GM04503 (cell line): ENCODE measurements at regions not wholly inside any gene's neighbourhood (a gene's known extent, or its start where the extent isn't known, plus 50 kb on each side); places are given as distances from the start of the nearest gene placed in this dataset.
"Not testable (repeated sequence)": the region's sequence is repeated elsewhere in the genome, so short reads cannot be mapped to it uniquely, and the experiment has no call there.

Source experiments
- DNase-seq: peaks from one replicate; pipeline ENCODE4 v3.0.0-alpha.2; 2012; ENCODE audit warnings: low read depth

DNA sequence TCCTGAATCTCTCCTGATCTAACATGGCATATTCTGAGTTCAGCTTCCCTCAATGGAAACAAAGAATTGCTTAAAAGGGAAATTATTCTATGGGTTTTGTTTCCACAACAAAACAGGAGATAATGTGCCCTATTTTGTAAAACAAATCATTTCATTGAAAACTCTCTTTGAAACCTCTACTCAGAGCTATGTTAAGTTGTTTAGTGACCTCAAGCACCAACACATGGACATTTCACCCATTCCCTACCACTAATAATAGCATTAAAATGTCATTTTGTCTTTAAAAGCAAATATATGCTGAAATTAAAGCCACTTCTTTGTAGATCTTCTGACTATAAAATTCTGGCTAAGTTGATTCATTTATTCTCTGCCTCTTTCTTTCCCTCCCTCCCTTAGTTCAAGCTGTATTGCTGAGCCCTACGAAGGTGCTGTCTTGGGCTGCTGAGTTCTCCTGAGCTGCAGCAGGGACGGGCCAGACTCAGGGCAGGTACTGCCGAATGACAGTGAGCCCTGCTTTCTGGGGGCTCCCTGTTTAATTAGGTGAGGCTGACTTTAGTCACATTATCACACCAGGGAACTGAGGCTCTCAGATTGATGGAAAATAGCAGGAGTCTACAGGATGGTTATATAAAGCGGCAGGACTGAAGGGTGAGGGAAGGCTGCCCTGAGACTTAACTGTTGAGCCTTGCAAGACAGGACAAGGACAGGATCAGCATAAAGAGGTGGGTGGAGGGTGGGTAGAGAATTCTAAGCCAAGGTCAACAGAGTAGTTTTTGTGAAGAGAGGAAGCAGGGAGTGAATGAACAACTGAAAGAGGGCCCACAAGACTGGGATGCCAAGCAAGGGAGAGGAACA, 1685.1 kb downstream of the SPATA31A7 start:
- not testable (repeated sequence) for DNase-seq

DNA sequence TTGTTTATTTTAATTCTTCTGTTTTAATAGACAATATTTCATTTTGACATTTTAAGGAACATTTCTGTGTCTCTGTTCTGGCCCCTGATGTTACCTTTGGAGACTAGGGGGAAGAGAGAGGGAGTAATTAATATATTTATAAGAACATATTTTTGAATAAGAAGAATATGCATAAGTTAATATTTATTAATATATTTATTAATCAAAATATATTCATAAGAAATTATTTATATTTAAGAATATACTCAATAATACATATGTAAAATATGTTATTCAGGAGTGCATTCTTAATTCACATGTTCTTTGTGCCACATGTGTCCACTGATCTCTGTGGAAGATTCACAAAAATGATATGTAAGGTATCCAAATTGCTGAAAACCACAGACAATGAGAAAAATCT, 1687.7 kb downstream of the SPATA31A7 start:
- DNase-seq: not testable (repeated sequence)

DNA sequence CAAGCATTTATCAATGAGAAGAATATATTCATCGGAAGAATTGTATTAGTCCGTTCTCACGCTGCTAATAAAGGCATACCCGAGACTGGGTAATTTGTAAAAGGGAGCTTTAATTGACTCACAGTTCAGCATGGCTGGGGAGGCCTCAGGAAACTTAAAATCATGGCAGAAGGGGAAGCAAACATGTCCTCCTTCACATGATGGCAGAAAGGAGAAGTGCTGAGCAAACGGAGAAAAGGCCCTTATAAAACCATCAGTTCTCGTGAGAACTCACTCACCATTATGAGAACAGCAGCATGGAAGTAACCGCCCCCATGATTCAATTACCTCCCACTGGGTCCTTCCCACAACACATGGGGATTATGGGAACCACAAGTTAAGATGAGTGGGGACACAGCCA, 1688.2 kb downstream of the SPATA31A7 start:
- DNase-seq: not testable (repeated sequence)

DNA sequence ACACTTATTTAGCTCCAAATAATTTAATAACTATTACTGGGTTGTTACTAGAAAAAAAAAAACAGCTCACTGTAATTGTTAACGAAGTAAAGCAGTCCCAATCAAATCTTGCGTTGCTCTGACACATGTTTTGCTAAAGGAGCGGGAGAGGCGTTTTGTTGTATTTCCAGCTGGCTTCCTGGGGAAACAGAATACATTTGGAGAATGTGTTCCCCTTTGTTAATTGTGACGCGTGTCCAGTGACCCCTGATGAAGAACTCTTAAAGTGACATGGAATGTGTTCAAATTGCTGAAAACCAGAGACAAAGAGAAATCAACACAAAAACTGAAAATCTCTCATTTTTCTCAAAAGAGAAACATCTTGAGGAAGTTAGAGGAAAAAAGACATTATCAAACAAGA, 1690.6 kb downstream of the SPATA31A7 start:
- not testable (repeated sequence) for DNase-seq

DNA sequence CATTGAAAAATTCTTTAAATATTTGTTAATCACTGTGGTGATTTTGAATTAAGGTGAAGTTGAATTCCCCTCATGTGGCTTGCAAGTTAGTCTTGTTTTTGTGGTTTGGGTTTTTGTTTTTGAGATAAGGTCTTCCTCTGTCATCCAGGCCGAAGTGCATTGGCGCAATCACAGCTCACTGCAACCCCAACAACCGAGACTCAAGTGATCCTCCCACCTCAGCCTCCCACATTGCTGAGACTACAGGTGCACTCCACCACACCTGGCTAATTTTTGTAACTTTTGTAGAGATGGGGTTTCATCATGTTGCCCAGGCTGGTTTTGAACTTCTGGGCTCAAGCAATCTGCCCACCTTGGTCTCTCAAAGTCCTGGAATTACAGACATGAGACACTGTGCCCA, 1691.1 kb downstream of the SPATA31A7 start:
- not testable (repeated sequence) for DNase-seq

DNA sequence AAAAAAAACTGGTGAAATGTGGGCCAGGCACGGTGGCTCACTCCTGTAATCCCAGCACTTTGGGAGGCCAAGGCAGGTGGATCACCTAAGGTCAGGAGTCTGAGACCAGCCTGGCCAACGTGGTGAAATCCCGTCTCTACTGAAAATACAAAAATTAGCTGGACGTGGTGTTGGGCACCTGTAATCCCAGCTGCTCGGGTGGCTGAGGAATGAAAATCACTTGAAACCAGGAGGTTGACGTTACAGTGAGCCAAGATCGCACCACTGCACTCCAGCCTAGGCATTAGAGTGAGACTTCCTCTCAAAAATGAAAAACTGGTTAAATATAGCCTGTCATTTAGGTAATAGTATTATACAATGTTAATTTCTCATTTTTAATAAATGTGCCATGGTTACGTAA, 1692.0 kb downstream of the SPATA31A7 start:
- DNase-seq: not testable (repeated sequence)

DNA sequence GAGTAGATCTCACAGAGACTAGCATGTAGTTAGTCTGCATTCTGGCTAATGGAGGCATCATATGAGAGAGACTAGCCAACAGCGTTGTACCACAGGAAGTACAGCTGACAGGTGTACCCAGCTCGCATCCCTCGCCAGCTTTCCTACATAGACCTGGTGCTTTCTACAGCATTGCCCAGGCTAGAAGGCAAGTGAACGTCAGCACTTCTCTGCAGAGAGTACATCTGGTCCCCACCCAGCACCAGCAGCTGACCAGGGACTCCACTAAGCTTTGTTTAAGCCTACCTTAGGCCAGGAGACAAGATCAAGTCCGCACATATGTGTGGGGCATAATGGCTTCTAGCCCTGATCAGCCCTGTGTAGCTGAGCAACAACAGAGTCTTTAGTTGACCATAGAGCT, 1692.9 kb downstream of the SPATA31A7 start:
- DNase-seq: not testable (repeated sequence)

DNA sequence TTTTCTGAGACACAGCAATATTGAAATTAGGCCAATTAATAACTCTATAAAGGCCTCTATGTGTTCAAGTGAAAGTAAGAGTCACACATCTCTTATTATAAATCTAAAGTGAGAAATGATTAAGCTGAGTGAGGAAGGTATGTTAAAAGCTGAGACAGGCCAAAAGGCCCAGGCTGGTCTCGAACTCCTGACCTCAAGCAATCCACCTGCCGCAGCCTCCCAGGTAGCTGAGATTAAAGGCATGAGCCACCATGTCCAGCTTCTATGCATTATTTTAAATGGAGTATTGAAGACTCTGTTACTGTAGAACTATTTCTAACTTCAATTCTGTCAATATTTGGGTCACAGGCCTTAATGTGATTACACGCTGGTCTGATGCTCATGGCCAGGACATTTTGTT, 1706.9 kb downstream of the SPATA31A7 start:
- not testable (repeated sequence) for DNase-seq

DNA sequence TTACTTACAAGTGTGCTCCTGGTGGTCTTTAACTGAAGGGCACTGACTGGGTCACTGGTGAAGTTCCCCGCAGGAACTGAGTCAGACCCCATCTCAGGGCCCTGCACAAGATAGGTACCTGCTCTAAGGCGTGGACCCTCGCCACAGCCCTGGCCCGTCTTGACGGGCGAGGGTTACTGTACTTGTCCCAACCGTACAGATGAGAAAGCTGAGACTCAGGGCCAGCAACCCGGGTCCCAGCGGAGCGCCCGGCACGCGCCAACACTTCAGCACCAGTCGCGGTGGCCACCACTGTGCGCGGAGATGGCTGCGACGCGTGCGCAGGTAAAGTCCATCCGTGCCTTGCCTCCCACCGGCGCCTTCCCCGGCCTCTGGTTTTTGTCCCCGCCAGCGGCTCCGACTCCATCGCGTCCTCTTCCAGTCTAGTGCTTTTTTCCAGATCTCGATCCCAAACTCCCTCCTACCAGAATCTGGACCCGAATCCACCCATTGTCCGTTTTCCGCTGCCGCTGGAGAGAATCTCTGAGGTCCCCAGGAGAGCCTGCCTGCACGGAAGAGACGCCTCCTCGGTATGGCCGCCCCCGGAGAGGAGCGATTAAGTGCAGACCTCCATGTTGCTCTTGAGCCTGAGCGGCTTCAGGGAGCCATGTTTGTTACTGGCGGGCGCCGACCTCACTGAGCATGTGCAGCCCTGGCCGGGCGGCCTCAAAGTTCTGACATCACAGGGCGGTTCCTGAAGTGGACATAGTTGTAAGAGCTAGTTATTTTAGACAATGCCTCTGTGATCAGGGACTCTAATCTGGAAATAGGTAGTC, 1707.8 kb downstream of the SPATA31A7 start:
- not testable (repeated sequence) for DNase-seq

DNA sequence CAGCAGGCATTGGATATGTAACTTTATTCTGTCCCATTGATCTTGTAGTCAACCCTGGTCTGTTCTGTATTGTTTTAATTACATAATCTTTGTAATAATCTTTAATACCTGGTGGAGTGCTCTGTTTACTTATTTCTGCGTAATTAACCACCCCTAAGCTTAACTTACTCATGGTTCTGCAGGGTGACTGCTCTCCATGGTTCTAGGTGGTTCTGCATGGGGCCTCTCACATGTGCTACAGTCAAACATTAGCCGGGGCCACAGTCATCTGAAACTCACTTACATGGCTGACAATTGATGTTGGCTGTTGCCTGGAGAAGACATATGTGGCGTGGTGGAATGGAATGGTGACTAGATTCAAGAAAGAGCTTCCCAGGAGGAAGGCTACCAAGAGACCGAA, 1709.8 kb downstream of the SPATA31A7 start:
- not testable (repeated sequence) for DNase-seq

DNA sequence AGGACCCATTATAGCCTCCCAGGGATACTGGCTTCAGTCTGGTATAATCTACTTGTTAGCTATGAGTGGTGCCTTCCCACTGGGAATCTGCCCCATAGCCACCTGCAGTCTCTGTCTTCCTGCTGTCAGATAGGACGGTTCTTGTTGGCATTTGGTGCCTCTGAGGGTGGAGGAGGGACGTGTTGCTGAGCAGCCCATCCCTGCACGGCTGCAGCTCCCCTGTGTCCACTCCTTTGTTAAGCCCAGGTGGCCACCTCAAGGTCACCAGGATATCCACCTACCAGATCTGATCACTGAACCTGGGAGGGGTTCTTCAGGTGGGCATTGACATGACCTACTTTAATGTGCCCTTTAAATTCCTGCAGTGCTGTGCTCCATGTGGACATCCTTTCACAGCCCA, 1714.2 kb downstream of the SPATA31A7 start:
- DNase-seq: not testable (repeated sequence)

DNA sequence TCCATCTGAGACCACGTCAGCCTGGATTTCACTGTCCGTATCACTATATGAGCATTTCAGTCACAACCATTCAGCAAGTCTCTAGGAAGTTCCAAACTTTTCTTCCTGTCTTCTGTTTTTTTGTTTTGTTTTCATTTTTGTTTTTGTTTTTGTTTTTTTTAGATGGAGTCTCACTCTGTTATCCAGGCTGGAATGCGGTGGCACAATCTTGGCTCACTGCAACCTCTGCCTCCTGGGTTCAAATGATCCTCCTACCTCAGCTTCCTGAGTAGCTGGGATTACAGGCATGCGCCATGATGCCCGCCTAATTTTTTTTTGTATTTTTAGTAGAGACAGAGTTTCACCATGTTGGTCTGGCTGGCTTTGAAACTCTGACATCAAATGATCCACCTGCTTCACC, 1715.9 kb downstream of the SPATA31A7 start:
- DNase-seq: not testable (repeated sequence)

DNA sequence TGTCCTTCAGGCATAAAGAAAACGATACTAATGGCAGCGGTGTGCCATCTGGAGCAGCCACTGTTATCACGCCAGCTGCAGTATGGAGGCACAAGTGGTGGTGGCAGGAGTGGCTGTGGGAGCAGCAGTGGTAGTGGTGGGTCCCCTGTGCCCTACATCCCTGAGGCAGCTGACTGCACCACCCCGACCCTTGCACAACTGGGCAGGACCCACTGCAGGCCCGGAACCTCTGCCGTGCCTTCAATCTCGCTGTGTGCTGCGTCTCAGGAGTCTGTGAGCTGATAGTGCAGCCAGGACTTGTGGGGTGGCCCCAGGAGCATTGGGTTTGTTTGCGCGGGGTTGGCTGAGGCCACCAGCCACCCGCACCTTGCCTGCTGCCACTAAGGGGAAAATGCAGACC, 1718.0 kb downstream of the SPATA31A7 start:
- not testable (repeated sequence) for DNase-seq

DNA sequence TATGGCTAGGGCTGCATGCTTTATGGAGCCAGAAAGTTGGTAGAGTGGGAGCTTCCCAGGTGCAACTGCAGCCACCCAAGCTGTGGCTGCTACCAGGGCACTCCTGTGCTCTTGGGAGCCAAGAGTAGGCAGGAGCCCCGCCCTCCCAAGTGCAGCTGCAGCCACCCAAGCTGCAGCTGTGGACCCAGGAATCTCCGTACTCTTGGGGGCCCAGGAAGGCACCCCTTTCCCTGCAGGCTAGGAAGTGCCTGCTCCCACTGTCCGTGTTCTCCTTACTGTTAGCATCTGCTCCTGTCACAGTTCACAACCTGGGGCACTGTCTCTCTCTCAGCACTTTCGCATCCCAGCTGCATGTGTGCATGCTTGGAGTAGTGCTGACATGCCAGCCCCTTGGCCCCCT, 1718.4 kb downstream of the SPATA31A7 start:
- DNase-seq: not testable (repeated sequence)

DNA sequence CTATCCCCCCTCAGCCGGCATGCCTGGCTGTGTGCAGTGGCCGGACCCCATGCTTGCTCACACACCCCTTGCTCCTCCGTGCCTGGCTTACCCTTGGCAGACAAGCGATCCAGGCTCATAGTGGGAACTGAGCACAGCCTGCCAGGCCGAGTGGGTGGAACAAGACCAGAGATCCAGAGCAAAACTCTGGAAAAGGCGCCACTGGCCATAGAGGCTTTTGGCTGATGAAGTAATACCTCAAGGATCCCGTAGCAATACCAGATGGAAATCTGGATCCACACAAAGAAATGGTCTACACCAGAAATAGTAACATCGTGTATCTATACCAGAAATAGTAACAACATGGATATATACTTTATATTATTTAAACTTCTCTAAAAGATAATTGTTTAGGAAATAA, 1719.6 kb downstream of the SPATA31A7 start:
- not testable (repeated sequence) for DNase-seq

DNA sequence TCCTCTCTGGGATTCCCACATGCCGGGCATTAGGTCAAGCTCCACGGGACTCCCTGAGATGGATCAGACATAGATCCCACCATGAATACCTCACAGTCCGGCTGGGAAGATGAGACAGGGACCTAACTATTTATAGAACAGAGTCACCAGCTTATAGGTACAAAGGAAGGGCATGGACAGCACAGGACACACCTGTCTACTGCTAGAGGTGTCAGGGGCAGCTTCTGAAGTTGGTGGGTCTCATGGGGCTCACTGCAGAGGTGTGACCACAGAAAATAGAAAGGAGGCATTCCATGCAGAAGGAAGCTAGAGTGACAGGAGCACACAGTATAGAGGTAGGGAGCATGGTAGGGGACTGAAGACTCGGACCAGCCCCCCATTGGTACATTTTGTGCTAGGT, 1722.4 kb downstream of the SPATA31A7 start:
- not testable (repeated sequence) for DNase-seq

DNA sequence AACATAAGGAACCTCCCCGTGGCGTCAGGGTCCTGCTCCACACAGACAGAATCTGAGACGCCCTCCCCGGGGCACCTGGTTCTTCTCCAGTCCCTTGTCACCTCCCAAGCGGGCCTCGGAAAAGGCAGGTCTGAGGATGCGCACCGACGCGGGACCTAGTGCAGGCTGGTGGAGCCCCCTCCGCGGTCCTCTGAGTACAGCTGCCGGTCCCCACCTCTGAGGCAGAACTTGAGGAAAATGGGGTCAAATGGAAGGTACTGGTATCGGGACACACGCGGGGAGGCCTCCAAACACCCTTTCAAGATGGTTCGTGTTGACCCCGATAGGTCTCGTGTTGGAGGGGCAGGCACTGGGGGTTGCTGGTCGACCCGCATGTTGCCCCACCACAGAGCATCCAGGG, 1725.3 kb downstream of the SPATA31A7 start:
- not testable (repeated sequence) for DNase-seq

DNA sequence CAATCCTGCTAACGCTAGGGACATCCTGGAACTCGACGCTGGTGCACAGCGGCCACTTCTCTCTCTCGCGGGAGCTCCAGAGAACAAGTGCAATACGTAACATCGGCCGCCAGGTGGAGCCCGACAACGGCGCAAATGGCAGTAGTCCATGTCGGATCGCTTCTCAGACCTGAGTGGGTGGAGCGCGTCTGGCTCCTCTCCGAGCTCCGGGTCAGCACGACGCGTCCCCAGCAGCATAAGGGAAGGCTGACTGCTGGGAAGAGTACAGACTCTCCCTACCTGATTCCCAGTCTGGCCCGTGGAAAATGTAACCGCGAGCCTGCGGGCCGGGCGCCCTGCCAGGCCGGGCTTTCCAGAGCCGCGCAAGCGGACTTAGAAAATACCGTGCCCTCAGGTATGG, 1725.8 kb downstream of the SPATA31A7 start:
- not testable (repeated sequence) for DNase-seq

DNA sequence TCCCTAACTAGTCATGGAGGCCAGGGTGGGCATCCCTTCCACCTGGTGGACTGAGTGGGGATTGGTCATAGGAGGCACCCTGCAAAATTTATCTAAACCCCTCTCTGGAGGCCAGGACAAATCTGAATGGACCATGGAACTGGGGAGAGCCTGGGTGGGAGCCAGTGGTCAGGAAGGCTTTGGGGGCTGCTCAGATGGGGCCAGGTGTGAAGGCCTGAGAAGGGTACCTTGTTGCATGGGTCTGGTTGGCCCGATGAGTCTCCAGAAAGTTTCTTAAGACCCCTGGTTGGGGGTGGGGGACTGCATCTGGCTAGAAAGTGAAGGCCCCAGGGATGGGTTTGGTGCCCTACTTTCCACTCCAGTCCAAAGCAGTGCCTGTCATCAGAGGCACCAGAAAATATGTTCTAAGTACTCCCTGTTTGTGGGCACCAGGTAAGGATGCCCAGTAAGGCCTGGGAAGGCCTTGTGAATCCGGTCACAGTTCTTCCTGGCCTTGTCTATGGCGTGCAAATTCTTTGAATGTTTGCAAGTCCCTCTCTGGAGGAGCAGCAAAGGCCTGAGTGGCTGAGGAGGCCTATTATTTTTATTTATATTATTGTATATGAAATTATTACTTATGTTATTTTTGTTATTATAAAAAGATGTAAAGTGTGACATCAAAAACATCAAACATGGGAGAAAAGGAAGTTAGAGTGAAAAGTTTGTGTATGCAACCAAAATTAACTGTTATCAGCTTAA, 1729.0 kb downstream of the SPATA31A7 start:
- not testable (repeated sequence) for DNase-seq

DNA sequence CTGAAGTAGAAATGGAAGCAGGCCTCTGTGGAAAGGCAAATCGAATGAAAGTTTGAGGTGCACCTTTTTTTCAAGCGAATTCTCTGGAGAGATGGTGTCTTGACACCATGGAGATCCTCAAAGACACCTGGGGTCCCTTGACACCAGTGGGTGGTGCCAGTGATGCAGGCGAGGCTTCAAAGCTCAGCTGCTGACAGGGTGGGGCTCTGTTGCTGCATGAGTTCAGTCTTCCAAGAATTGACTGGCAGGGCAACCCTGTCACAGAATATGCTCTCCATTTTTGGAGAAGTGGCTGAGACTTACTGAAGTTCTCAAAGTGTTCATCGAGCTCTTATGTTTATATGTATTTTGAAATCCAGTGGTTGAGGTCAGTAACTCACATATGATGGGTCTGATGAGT, 1741.6 kb downstream of the SPATA31A7 start:
- not testable (repeated sequence) for DNase-seq

DNA sequence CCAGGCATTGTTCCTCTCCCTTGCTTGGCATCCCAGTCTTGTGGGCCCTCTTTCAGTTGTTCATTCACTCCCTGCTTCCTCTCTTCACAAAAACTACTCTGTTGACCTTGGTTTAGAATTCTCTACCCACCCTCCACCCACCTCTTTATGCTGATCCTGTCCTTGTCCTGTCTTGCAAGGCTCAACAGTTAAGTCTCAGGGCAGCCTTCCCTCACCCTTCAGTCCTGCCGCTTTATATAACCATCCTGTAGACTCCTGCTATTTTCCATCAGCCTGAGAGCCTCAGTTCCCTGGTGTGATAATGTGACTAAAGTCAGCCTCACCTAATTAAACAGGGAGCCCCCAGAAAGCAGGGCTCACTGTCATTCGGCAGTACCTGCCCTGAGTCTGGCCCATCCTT, 1763.0 kb downstream of the SPATA31A7 start:
- not testable (repeated sequence) for DNase-seq
